Upper lobe of right lung (tissue), 1 donor: ENCODE measurements at regions not wholly inside any gene's neighbourhood (a gene's known extent, or its start where the extent isn't known, plus 50 kb on each side); places are given as distances from the start of the nearest gene placed in this dataset.

Experiments used
- ATAC-seq: fragments of 200-7000 bp; cut with Tn5 transposase; one replicate; pipeline ENCODE4 v1.9.1; 2020; ENCODE audit warnings: mild to moderate bottlenecking, moderate library complexity
- DNase-seq: peaks from one replicate; pipeline ENCODE4 v3.0.0-alpha.2; 2020
- H3K27ac ChIP-seq: fragments of 200-600 bp; one replicate; pipeline ENCODE4 v1.8.0; 2022
- H3K27me3 ChIP-seq: fragments of 200-600 bp; one replicate; pipeline ENCODE4 v1.8.0; 2022; ENCODE audit warnings: mild to moderate bottlenecking
- H3K36me3 ChIP-seq: fragments of 200-600 bp; one replicate; pipeline ENCODE4 v1.8.0; 2022
- H3K4me1 ChIP-seq: fragments of 200-600 bp; one replicate; pipeline ENCODE4 v1.8.0; 2022
- H3K4me3 ChIP-seq: fragments of 200-600 bp; one replicate; pipeline ENCODE4 v1.8.0; 2022; ENCODE audit warnings: mild to moderate bottlenecking
- H3K9me3 ChIP-seq: fragments of 200-600 bp; one replicate; pipeline ENCODE4 v1.8.0; 2022
- intact Hi-C: fragments of 100-400 bp; cut with DNase I; formaldehyde crosslinking; loops from one replicate; pipeline ENCODE4 v1.11.0; 2022
- TF ChIP-seq, protein P1 (sequence below): fragments of 200-600 bp; IDR thresholded peaks from one replicate; pipeline ENCODE4 v1.8.0; 2022; ENCODE audit warnings: antibody characterized with exemption
- donor health status: DM: no; HTN: yes; CAD: no; lungs with severe emphysema.

DNA sequence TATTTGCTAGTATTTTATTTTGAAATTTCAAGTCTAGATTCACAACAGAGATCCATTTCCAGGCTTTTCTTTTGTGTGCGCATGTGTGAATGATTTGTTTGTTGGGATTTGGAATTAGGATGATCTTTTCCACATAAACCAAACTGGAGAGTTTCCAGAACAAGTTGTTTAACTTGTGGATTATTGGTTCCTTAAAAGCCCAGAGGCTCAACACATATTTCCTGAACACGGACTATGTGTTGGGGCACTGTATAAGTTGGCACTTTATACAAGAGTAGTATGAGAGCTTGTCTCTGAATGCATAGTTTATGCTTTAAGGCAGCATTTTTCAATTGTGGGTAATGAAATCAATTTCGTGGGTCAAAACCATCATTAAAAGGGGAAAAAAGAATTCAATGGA, 67.3 kb upstream of the FUT8 start:
- H3K9me3 ChIP-seq, result no peaks in the 10 kb centered on the region
- DNase-seq, result no peak
- H3K27ac ChIP-seq, result no peak overlapping the region
- intact Hi-C loops, result no loop called here
- no peaks in the 10 kb centered on the region for H3K27me3 ChIP-seq
- no peaks in the 10 kb centered on the region for H3K36me3 ChIP-seq
- TF ChIP-seq, protein P1, sequence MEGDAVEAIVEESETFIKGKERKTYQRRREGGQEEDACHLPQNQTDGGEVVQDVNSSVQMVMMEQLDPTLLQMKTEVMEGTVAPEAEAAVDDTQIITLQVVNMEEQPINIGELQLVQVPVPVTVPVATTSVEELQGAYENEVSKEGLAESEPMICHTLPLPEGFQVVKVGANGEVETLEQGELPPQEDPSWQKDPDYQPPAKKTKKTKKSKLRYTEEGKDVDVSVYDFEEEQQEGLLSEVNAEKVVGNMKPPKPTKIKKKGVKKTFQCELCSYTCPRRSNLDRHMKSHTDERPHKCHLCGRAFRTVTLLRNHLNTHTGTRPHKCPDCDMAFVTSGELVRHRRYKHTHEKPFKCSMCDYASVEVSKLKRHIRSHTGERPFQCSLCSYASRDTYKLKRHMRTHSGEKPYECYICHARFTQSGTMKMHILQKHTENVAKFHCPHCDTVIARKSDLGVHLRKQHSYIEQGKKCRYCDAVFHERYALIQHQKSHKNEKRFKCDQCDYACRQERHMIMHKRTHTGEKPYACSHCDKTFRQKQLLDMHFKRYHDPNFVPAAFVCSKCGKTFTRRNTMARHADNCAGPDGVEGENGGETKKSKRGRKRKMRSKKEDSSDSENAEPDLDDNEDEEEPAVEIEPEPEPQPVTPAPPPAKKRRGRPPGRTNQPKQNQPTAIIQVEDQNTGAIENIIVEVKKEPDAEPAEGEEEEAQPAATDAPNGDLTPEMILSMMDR, result no peak
- no peak overlapping the region for H3K4me3 ChIP-seq
- H3K4me1 ChIP-seq, result peaks cover 21% of the 10 kb centered on the region
- no peak for ATAC-seq

- H3K27ac ChIP-seq, result no peak overlapping the region
Observed at GRCh38 chr14:65346474-65346873, 66.1 kb upstream of the FUT8 start.

GRCh38 chr14:65346895-65347294, 65.6 kb upstream of the FUT8 start:
- Histone ChIP-seq H3K27me3 (no peaks in the 10 kb centered on the region), H3K36me3 (no peaks in the 10 kb centered on the region), H3K27ac (no peak overlapping the region), H3K4me3 (no peak overlapping the region), H3K9me3 (no peaks in the 10 kb centered on the region), H3K4me1 (peaks cover 21% of the 10 kb centered on the region)
- intact Hi-C loops, result no loop called here
- TF ChIP-seq, protein P1, result no peak
- no peak for DNase-seq
- peak; percentile 70 for ATAC-seq

More at GRCh38 chr14:65346474-65346873, 66.1 kb upstream of the FUT8 start:
- no peaks in the 10 kb centered on the region for H3K36me3 ChIP-seq
- peaks cover 21% of the 10 kb centered on the region for H3K4me1 ChIP-seq
- intact Hi-C loops, result no loop called here
- DNase-seq, result no peak
- TF ChIP-seq, protein P1, result no peak
- H3K9me3 ChIP-seq, result no peaks in the 10 kb centered on the region
- no peak for ATAC-seq
- no peaks in the 10 kb centered on the region for H3K27me3 ChIP-seq
- no peak overlapping the region for H3K4me3 ChIP-seq

DNA sequence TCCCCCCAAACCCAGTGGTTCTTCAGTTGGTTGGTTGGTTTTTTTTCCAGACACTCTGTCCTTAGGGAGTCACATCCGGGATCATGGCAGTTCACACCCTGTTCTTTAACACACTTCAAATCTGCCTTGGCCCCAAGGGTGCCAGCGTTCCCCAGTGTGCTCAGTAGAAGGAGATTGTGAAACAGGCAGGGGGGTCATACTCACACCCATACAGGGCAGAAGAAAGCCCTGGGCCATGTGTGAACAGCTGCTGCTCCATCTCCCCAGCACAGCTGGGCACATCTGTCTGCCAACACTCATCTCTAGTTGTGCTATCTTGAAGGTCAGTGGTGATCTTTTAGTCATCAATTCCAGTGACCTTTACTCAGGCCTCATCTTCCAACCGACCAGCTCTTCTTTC, 64.4 kb upstream of the FUT8 start:
- Histone ChIP-seq H3K27ac (no peak overlapping the region), H3K9me3 (no peaks in the 10 kb centered on the region)

GRCh38 chr14:65349100-65349499, 63.4 kb upstream of the FUT8 start:
- TF ChIP-seq, protein P1, result no peak
- Histone ChIP-seq H3K36me3 (no peaks in the 10 kb centered on the region), H3K9me3 (no peaks in the 10 kb centered on the region), H3K4me3 (no peak overlapping the region), H3K27ac (peak overlapping the region; percentile 30), H3K4me1 (peaks cover 21% of the 10 kb centered on the region), H3K27me3 (no peaks in the 10 kb centered on the region)
- peak; percentile 80 for ATAC-seq
- DNase-seq, result no peak
- intact Hi-C loops, result no loop called here

More for the DNA sequence above, 64.4 kb upstream of the FUT8 start:
- Histone ChIP-seq H3K4me1 (peaks cover 21% of the 10 kb centered on the region), H3K27me3 (no peaks in the 10 kb centered on the region), H3K36me3 (no peaks in the 10 kb centered on the region), H3K4me3 (no peak overlapping the region)
- intact Hi-C loops, result no loop called here
- ATAC-seq (peak; percentile 85), DNase-seq (peak; percentile 68)
- TF ChIP-seq, protein P1, result no peak
